Naive thymus-derived CD4-positive, alpha-beta T cell (primary cell): ENCODE measurements at regions not wholly inside any gene's neighbourhood (a gene's known extent, or its start where the extent isn't known, plus 50 kb on each side); places are given as distances from the start of the nearest gene placed in this dataset.

ENCODE experiments used
- ATAC-seq: fragments of 150-1000 bp; cut with Tn5 transposase; 2 replicates; pipeline ENCODE4 v1.10.0; 2021; ENCODE audit warnings: mild to moderate bottlenecking, moderate library complexity
- CTCF ChIA-PET: fragments of 350-600 bp; sonication (Branson Sonifier 250); formaldehyde crosslinking; loops from one replicate; lab custom pipeline; 2021; ENCODE audit warnings: antibody characterized with exemption; lab: Charles Lee
- POLR2A ChIA-PET: fragments of 350-600 bp; sonication (Branson Sonifier 250); formaldehyde crosslinking; loops from one replicate; lab custom pipeline; 2021; ENCODE audit warnings: antibody characterized with exemption, inconsistent platforms; lab: Charles Lee
- DNase-seq, 9 donors: peaks; one replicate each; pipeline versions ENCODE4 v3.0.0 to v3.0.0-alpha.2; 2020 to 2022; ENCODE audit warnings: mixed read lengths in 1 of 9
- H3K27ac ChIP-seq: one replicate; pipeline ENCODE4 v1.7.0; 2013; ENCODE audit warnings: mild to moderate bottlenecking, low read depth, low read length, moderate library complexity
- H3K27me3 ChIP-seq, 2 donors: one replicate each; pipeline ENCODE4 v1.7.0; 2013; ENCODE audit warnings: low read length in 2 of 2, mild to moderate bottlenecking in 2 of 2, moderate library complexity in 2 of 2; ENCODE audit not compliant: control insufficient read depth in 2 of 2, insufficient read depth in 2 of 2
- H3K36me3 ChIP-seq, 3 experiments: 1 replicate in 2 of 3; 2 replicates in 1 of 3; pipeline ENCODE4 v1.7.0; 2013; ENCODE audit warnings: low read length in 3 of 3, mild to moderate bottlenecking in 3 of 3, moderate library complexity in 1 of 3; ENCODE audit not compliant: insufficient read depth in 3 of 3, control insufficient read depth in 2 of 3
- H3K4me1 ChIP-seq, 2 donors: one replicate each; pipeline ENCODE4 v1.7.0; 2013; ENCODE audit warnings: low read length in 2 of 2, mild to moderate bottlenecking in 2 of 2, moderate library complexity in 1 of 2; ENCODE audit not compliant: control insufficient read depth in 2 of 2, insufficient read depth in 2 of 2
- H3K4me3 ChIP-seq: 2 replicates; pipeline ENCODE4 v1.7.0; 2013; ENCODE audit warnings: mild to moderate bottlenecking, low read length
- H3K9me3 ChIP-seq, 3 experiments: 1 replicate in 2 of 3; 2 replicates in 1 of 3; pipeline ENCODE4 v1.7.0; 2013; ENCODE audit warnings: low read length in 3 of 3; ENCODE audit not compliant: control insufficient read depth in 2 of 3
- H3K27ac Mint-ChIP-seq, 9 donors: one replicate each; pipeline ENCODE4 v1.8.0; 2020 to 2022; ENCODE audit warnings: mixed read lengths in 9 of 9, mild to moderate bottlenecking in 8 of 9, moderate library complexity in 5 of 9, inconsistent platforms in 2 of 9
- H3K27me3 Mint-ChIP-seq, 5 donors: one replicate each; pipeline ENCODE4 v1.8.0; 2021 to 2022; ENCODE audit warnings: mixed read lengths in 5 of 5, mild to moderate bottlenecking in 1 of 5
- H3K36me3 Mint-ChIP-seq, 5 donors: one replicate each; pipeline ENCODE4 v1.8.0; 2020 to 2022; ENCODE audit warnings: mixed read lengths in 5 of 5, mild to moderate bottlenecking in 3 of 5, inconsistent platforms in 1 of 5
- H3K4me1 Mint-ChIP-seq, 7 donors: one replicate each; pipeline ENCODE4 v1.8.0; 2020 to 2022; ENCODE audit warnings: mixed read lengths in 7 of 7, mild to moderate bottlenecking in 3 of 7, inconsistent platforms in 1 of 7
- H3K4me3 Mint-ChIP-seq, 10 donors: one replicate each; pipeline ENCODE4 v1.8.0; 2020 to 2022; ENCODE audit warnings: mild to moderate bottlenecking in 10 of 10, mixed read lengths in 10 of 10, moderate library complexity in 6 of 10, inconsistent platforms in 2 of 10
- H3K9me3 Mint-ChIP-seq, 11 donors: one replicate each; pipeline ENCODE4 v1.8.0; 2020 to 2022; ENCODE audit warnings: mixed read lengths in 11 of 11, mild to moderate bottlenecking in 4 of 11, inconsistent platforms in 1 of 11, moderate library complexity in 1 of 11
- intact Hi-C, 2 donors: fragments of 100-400 bp; cut with micrococcal nuclease; formaldehyde crosslinking; loops; one replicate each; pipeline ENCODE4 v1.15.1; 2023

DNA sequence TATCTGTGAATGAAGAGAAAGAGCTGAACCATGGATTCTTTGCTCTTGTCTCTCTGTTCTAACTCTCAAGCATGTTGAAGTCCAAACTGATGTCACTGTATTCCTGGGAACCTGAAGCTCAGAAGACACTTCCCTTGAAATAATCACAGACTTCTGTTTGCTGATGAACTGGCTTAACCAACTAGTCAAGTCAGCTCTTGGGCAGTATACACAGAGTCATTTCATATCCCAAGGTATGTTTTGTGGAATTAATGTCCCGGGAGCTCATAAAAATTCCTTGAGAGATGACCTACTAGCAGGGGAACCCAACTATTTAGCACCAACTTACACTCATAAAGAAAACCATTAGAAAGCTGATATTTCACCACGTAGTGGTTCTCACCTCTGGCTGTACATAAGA, 156.6 kb downstream of the NR4A2 start:
- Mint-ChIP-seq H3K36me3 (peaks cover 0 to 4% (median 0%) of the 10 kb centered on the region in 5 donors), H3K4me3 (no peak overlapping the region), H3K4me1 (no peaks in the 10 kb centered on the region), H3K9me3 (peaks cover 0 to 3% (median 0%) of the 10 kb centered on the region in 11 donors), H3K27me3 (peaks cover 0 to 26% (median 20%) of the 10 kb centered on the region in 5 donors), H3K27ac (no peak overlapping the region)
- Histone ChIP-seq H3K4me3 (no peak overlapping the region), H3K27ac (no peak overlapping the region), H3K9me3 (no peaks in the 10 kb centered on the region), H3K36me3 (no peaks in the 10 kb centered on the region), H3K4me1 (no peaks in the 10 kb centered on the region), H3K27me3 (no peaks in the 10 kb centered on the region)
- ChIA-PET CTCF (interaction anchor here (1.4 kb wide), 1 partner anchor 413 kb away, joined by 3 read pairs; no protein-coding TSS in a partner anchor), POLR2A (no interaction called here)
- ATAC-seq (no peak), DNase-seq (no peak)
- intact Hi-C loops = no loop called here

DNA sequence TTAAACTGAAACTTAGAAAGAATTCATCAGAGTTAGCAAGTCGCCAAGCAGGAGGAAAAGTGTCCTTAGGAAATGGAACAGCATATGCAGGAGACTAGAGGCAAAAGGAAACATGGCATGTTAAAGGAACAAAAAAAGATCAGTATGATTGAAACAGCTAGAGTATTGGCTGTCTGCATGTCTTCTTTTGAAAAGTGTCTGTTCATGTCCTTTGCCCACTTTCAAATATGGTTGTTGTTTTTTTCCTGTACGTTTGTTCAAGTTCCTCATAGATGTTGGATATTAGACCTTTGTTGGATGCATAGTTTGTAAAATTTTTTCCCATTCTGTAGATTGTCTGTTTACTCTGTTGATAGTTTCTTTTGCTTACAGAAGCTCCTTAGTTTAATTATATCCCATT, 161.6 kb downstream of the NR4A2 start:
- DNase-seq = no peak
- Mint-ChIP-seq H3K27ac (no peak overlapping the region), H3K4me3 (no peak overlapping the region), H3K9me3 (peaks cover 0 to 7% (median 0%) of the 10 kb centered on the region in 11 donors), H3K36me3 (peaks cover 0 to 4% (median 0%) of the 10 kb centered on the region in 5 donors), H3K4me1 (no peaks in the 10 kb centered on the region), H3K27me3 (peaks cover 0 to 30% (median 15%) of the 10 kb centered on the region in 5 donors)
- CTCF ChIA-PET = no interaction called here
- no peak overlapping the region for H3K27ac ChIP-seq
- no peak for ATAC-seq
- intact Hi-C loops = no loop called here
- H3K27me3 ChIP-seq = no peaks in the 10 kb centered on the region
- H3K4me3 ChIP-seq = no peak overlapping the region
- no peaks in the 10 kb centered on the region for H3K36me3 ChIP-seq
- H3K4me1 ChIP-seq = no peaks in the 10 kb centered on the region
- POLR2A ChIA-PET = no interaction called here
- H3K9me3 ChIP-seq = no peaks in the 10 kb centered on the region

DNA sequence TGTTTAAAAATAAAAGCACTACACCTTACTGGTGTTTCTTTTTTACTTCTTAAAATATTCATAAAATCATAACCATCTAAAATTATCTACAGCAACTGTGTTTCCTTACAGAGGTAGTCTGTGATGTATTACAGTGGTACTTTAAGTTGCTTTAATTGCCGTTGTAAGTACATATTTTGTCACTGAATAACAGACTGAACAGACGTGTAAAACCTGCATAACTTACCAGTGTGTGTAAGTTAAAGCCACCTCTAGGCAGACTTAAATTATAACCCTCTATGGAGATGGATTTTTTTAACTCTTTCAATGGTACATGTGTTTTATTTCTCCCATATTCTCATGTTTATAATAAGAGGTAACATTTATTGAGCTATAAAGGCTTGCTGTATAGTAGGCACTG, 166.8 kb downstream of the NR4A2 start:
- ChIA-PET POLR2A (no interaction called here), CTCF (no interaction called here)
- no peak overlapping the region for H3K27ac Mint-ChIP-seq
- no peaks in the 10 kb centered on the region for H3K4me1 ChIP-seq
- peaks cover 0 to 2% (median 0%) of the 10 kb centered on the region in 5 donors for H3K36me3 Mint-ChIP-seq
- DNase-seq = no peak
- H3K4me3 ChIP-seq = no peak overlapping the region
- H3K27me3 Mint-ChIP-seq = peaks cover 3 to 21% (median 13%) of the 10 kb centered on the region in 5 donors
- H3K36me3 ChIP-seq = no peaks in the 10 kb centered on the region
- H3K9me3 Mint-ChIP-seq = peaks cover 0 to 5% (median 0%) of the 10 kb centered on the region in 11 donors
- no peak for ATAC-seq
- no peak overlapping the region for H3K27ac ChIP-seq
- intact Hi-C loops = no loop called here
- H3K4me3 Mint-ChIP-seq = no peak overlapping the region
- no peaks in the 10 kb centered on the region for H3K9me3 ChIP-seq
- H3K27me3 ChIP-seq = no peaks in the 10 kb centered on the region
- H3K4me1 Mint-ChIP-seq = no peaks in the 10 kb centered on the region

DNA sequence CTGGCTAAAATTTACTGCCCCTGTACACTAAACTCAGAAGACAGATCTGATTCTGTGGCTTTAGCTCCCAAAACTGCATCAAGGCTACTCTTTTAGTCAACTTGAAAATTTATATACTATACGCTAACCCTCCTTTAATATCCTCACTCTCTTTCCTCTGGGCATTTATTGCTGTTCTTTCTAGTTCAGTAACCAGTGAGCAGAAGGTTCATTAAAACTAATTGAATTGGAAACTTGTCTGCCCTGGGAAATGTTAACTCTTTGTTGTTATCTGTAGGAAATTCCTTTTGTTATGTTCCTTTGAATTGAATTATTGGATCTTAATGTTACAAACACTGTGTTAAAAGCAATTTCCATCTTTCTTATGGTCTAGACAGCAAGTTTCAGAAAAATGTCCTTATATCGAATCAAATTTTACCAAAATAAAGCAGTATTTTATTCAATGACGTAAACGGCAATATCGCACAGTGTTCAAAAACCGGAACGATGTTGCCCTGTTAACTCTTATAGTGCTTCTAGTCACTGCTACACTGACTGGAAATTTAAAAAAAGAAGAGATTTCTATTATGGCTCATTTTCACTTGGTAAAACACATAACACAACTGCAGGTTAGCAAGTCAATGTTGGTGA, 168.3 kb downstream of the NR4A2 start:
- H3K27ac ChIP-seq = no peak overlapping the region
- no peak for ATAC-seq
- no peaks in the 10 kb centered on the region for H3K36me3 ChIP-seq
- H3K4me3 ChIP-seq = no peak overlapping the region
- Mint-ChIP-seq H3K4me1 (no peaks in the 10 kb centered on the region), H3K9me3 (peaks cover 0 to 1% (median 0%) of the 10 kb centered on the region in 11 donors), H3K36me3 (no peaks in the 10 kb centered on the region), H3K27me3 (peaks cover 3 to 21% (median 13%) of the 10 kb centered on the region in 5 donors), H3K4me3 (no peak overlapping the region), H3K27ac (no peak overlapping the region)
- no peaks in the 10 kb centered on the region for H3K27me3 ChIP-seq
- ChIA-PET CTCF (no interaction called here), POLR2A (no interaction called here)
- no peak for DNase-seq
- no peaks in the 10 kb centered on the region for H3K4me1 ChIP-seq
- intact Hi-C loops = no loop called here
- no peaks in the 10 kb centered on the region for H3K9me3 ChIP-seq

DNA sequence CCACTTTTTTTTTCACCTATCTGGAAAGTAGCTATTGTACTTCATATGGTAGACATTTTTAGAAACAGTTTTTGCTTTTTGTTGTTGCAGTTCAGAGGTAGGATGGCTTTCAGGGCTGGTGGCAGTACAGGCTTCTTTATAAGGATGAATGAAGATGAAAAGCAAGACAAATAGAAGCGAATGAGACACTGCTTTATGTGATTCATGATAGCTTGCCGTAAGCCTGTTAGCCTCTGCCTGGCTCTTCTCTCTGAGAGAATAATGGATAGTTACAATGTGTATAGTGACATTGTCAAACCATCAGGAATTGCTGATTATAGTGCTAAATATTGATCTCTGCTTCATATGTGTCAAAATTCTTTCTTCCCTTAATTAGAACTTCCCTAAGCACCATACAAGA, 173.7 kb downstream of the NR4A2 start:
- no peaks in the 10 kb centered on the region for H3K36me3 Mint-ChIP-seq
- Histone ChIP-seq H3K36me3 (no peaks in the 10 kb centered on the region), H3K27me3 (no peaks in the 10 kb centered on the region), H3K27ac (no peak overlapping the region), H3K4me1 (no peaks in the 10 kb centered on the region), H3K4me3 (no peak overlapping the region), H3K9me3 (no peaks in the 10 kb centered on the region)
- ATAC-seq (no peak), DNase-seq (no peak)
- ChIA-PET POLR2A (no interaction called here), CTCF (interaction anchor here (1.4 kb wide), 1 partner anchor 430 kb away, joined by 3 read pairs; no protein-coding TSS in a partner anchor)
- no peaks in the 10 kb centered on the region for H3K9me3 Mint-ChIP-seq
- no peak overlapping the region for H3K4me3 Mint-ChIP-seq
- intact Hi-C loops = no loop called here
- H3K27me3 Mint-ChIP-seq = peaks cover 7 to 14% (median 9%) of the 10 kb centered on the region in 5 donors
- H3K27ac Mint-ChIP-seq = no peak overlapping the region
- no peaks in the 10 kb centered on the region for H3K4me1 Mint-ChIP-seq

DNA sequence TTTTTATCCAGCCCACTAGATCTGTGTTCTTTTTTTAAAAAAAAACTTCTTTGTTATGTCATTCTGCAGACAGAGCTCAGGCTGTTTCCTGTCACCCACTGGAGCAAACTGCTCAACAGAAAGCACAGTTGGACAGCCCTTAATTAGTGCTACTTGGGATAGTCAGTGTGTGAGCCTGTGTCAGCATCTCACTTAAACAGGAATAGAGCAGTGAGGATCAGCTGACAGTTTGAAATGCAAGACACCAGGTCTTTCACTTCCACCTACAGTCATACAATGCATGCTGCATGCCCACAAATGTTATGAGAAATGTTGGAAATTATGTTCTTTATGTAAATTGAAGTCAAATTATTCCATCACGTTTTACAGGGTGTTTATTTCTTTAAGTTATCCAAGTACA, 174.9 kb downstream of the NR4A2 start:
- ATAC-seq (no peak), DNase-seq (no peak)
- peaks cover 7 to 14% (median 9%) of the 10 kb centered on the region in 5 donors for H3K27me3 Mint-ChIP-seq
- Histone ChIP-seq H3K27ac (no peak overlapping the region), H3K9me3 (no peaks in the 10 kb centered on the region), H3K4me3 (no peak overlapping the region), H3K27me3 (no peaks in the 10 kb centered on the region), H3K4me1 (no peaks in the 10 kb centered on the region), H3K36me3 (no peaks in the 10 kb centered on the region)
- ChIA-PET CTCF (no interaction called here), POLR2A (no interaction called here)
- no peak overlapping the region for H3K4me3 Mint-ChIP-seq
- H3K9me3 Mint-ChIP-seq = no peaks in the 10 kb centered on the region
- intact Hi-C loops = no loop called here
- H3K4me1 Mint-ChIP-seq = no peaks in the 10 kb centered on the region
- H3K36me3 Mint-ChIP-seq = no peaks in the 10 kb centered on the region
- no peak overlapping the region for H3K27ac Mint-ChIP-seq

DNA sequence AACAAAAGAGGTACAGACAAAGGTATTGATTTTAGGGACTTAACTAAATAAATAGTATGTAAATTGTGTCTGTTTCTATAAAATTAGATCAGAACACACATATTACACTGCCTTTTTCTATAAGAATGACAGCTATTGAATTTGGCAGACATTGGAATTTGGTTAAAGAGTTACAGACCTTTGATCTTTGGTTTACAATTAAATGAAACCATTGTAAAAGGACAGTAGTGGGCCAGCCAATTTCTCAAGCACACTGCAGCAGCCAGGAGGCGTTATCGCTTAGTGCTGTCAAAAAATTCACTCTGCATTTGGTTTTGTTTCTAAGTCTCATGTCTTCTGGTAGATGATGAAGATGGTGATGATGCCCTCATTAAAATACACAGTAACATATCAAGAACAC, 175.9 kb downstream of the NR4A2 start:
- no peaks in the 10 kb centered on the region for H3K36me3 Mint-ChIP-seq
- intact Hi-C loops = no loop called here
- CTCF ChIA-PET = no interaction called here
- H3K27me3 Mint-ChIP-seq = peaks cover 5 to 13% (median 7%) of the 10 kb centered on the region in 5 donors
- Histone ChIP-seq H3K4me3 (no peak overlapping the region), H3K36me3 (no peaks in the 10 kb centered on the region), H3K4me1 (no peaks in the 10 kb centered on the region), H3K27me3 (no peaks in the 10 kb centered on the region), H3K27ac (no peak overlapping the region), H3K9me3 (no peaks in the 10 kb centered on the region)
- no peak overlapping the region for H3K4me3 Mint-ChIP-seq
- POLR2A ChIA-PET = no interaction called here
- no peak for ATAC-seq
- H3K9me3 Mint-ChIP-seq = no peaks in the 10 kb centered on the region
- H3K4me1 Mint-ChIP-seq = no peaks in the 10 kb centered on the region
- no peak for DNase-seq
- H3K27ac Mint-ChIP-seq = no peak overlapping the region
